CD14-positive monocyte (primary cell): ENCODE measurements at regions not wholly inside any gene's neighbourhood (a gene's known extent, or its start where the extent isn't known, plus 50 kb on each side); places are given as distances from the start of the nearest gene placed in this dataset.

Experiments used
- DNase-seq, 3 donors: peaks; one replicate each; pipeline ENCODE4 v3.0.0-alpha.2; 2011 to 2022
- H2AFZ ChIP-seq: 2 replicates; pipeline ENCODE4 v1.6.0; 2012; ENCODE audit warnings: mild to moderate bottlenecking, low read depth, low read length, inconsistent platforms; ENCODE audit not compliant: insufficient read depth, poor library complexity, severe bottlenecking
- H3K27ac ChIP-seq, 2 donors: 1 replicate in 1 of 2; 2 replicates in 1 of 2; pipeline ENCODE4 v1.5.1; 2012 to 2013; ENCODE audit warnings: low read length in 2 of 2, control low read depth in 1 of 2, inconsistent platforms in 1 of 2, low read depth in 1 of 2, mild to moderate bottlenecking in 1 of 2
- H3K27me3 ChIP-seq, 2 donors: one replicate each; pipeline versions ENCODE4 v1.6.0 to v1.6.1; 2011 to 2013; ENCODE audit warnings: low read length in 2 of 2; ENCODE audit not compliant: control insufficient read depth in 2 of 2, insufficient read depth in 2 of 2
- H3K36me3 ChIP-seq, 2 donors: replicated peaks in 1 of 2; 1 replicate in 1 of 2; 2 replicates in 1 of 2; pipeline versions ENCODE4 v1.5.1 to v1.6.1; 2012 to 2013; ENCODE audit warnings: low read length in 2 of 2, control low read depth in 1 of 2, inconsistent platforms in 1 of 2, mild to moderate bottlenecking in 1 of 2; ENCODE audit not compliant: insufficient read depth in 2 of 2, control insufficient read depth in 1 of 2
- H3K4me1 ChIP-seq, 2 donors: 1 replicate in 1 of 2; 2 replicates in 1 of 2; pipeline versions ENCODE4 v1.5.1 to v1.6.1; 2012 to 2013; ENCODE audit warnings: low read length in 2 of 2, control low read depth in 1 of 2, inconsistent platforms in 1 of 2, mild to moderate bottlenecking in 1 of 2, moderate library complexity in 1 of 2; ENCODE audit not compliant: insufficient read depth in 2 of 2, control insufficient read depth in 1 of 2
- H3K4me2 ChIP-seq: replicated peaks from 2 replicates; pipeline ENCODE3; 2012; ENCODE audit warnings: low read length, moderate library complexity, mild to moderate bottlenecking; ENCODE audit not compliant: poor library complexity, severe bottlenecking; ENCODE audit errors: extremely low read depth
- H3K4me3 ChIP-seq, 3 experiments: fragments of 200-600 bp in 1 of 3; sonication (generic) in 1 of 3; replicated peaks in 1 of 3; 1 replicate in 2 of 3; 2 replicates in 1 of 3; pipeline ENCODE4 v1.5.1; 2011 to 2013; ENCODE audit warnings: low read length in 3 of 3, mild to moderate bottlenecking in 3 of 3, control low read depth in 2 of 3, low read depth in 2 of 3, inconsistent platforms in 1 of 3, moderate library complexity in 1 of 3
- H3K79me2 ChIP-seq: 2 replicates; pipeline ENCODE4 v1.6.0; 2012; ENCODE audit warnings: mild to moderate bottlenecking, control low read depth, inconsistent platforms, low read length, moderate library complexity; ENCODE audit not compliant: insufficient read depth
- H3K9ac ChIP-seq: 2 replicates; pipeline ENCODE4 v1.6.0; 2017; ENCODE audit warnings: low read length, mild to moderate bottlenecking; ENCODE audit not compliant: insufficient read depth, poor library complexity, severe bottlenecking
- H3K9me3 ChIP-seq, 2 donors: replicated peaks in 1 of 2; 1 replicate in 1 of 2; 2 replicates in 1 of 2; pipeline versions ENCODE4 v1.5.1 to v1.6.1; 2012 to 2013; ENCODE audit warnings: low read length in 2 of 2, control low read depth in 1 of 2; ENCODE audit not compliant: control insufficient read depth in 1 of 2, insufficient read depth in 1 of 2
- H4K20me1 ChIP-seq: 2 replicates; pipeline ENCODE4 v1.6.0; 2012; ENCODE audit warnings: mild to moderate bottlenecking, low read length, control low read depth, moderate library complexity; ENCODE audit not compliant: insufficient read depth
- H3K27ac Mint-ChIP-seq, 7 donors: one replicate each; pipeline ENCODE4 v1.8.0; 2020; ENCODE audit warnings: mild to moderate bottlenecking in 7 of 7, mixed read lengths in 7 of 7, moderate library complexity in 6 of 7, inconsistent platforms in 2 of 7
- H3K27me3 Mint-ChIP-seq, 3 donors: one replicate each; pipeline ENCODE4 v1.8.0; 2021 to 2022; ENCODE audit warnings: low read depth in 3 of 3, mild to moderate bottlenecking in 3 of 3, mixed read lengths in 3 of 3, moderate library complexity in 3 of 3, inconsistent platforms in 1 of 3
- H3K36me3 Mint-ChIP-seq, 2 donors: one replicate each; pipeline ENCODE4 v1.8.0; 2020; ENCODE audit warnings: mixed read lengths in 2 of 2, inconsistent platforms in 1 of 2, mild to moderate bottlenecking in 1 of 2
- H3K4me1 Mint-ChIP-seq: one replicate; pipeline ENCODE4 v1.8.0; 2020; ENCODE audit warnings: mild to moderate bottlenecking, mixed read lengths
- H3K4me3 Mint-ChIP-seq, 2 donors: one replicate each; pipeline ENCODE4 v1.8.0; 2020; ENCODE audit warnings: mild to moderate bottlenecking in 2 of 2, mixed read lengths in 2 of 2, moderate library complexity in 1 of 2
- H3K9me3 Mint-ChIP-seq, 7 donors: one replicate each; pipeline ENCODE4 v1.8.0; 2020 to 2022; ENCODE audit warnings: mixed read lengths in 7 of 7, mild to moderate bottlenecking in 6 of 7, moderate library complexity in 6 of 7, inconsistent platforms in 2 of 7
- WGBS: methylation state at CpG from one replicate; pipeline ENCODE4 v1.1.5; 2013; ENCODE audit warnings: missing lambda C conversion rate; ENCODE audit not compliant: insufficient coverage; 5-methylcytosine and 5-hydroxymethylcytosine counted together
- intact Hi-C, 2 donors: fragments of 100-400 bp; cut with micrococcal nuclease; formaldehyde crosslinking; loops; one replicate each; pipeline versions ENCODE4 v1.15.0 to v1.15.1; 2023
- TF ChIP-seq, protein P1 (sequence below): fragments of 200-600 bp; IDR thresholded peaks from one replicate; pipeline ENCODE4 v1.8.0; 2022; ENCODE audit warnings: antibody characterized with exemption, mild to moderate bottlenecking

DNA sequence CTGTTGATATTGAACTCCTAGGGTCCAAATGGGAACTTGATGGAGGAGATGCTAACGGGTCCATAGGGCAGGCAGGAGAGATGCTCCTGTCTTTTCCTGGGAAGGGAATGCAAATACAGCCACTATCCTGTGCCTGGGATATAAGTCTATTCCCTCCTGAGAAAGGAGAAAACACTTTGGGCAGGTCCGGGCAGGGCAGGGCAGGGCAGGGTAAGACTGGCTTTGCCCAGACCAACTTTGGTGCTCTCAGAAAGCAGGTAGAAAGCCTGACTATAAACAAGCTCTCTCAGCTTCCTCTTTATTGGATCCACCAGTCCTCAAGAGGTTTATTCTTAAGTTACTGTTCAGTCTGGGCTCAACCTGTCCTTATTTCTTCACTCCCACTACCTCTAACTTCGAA, 232.3 kb downstream of the PTTG2 start:
- H3K27me3 Mint-ChIP-seq = peaks cover 0 to 2% (median 2%) of the 10 kb centered on the region in 3 donors
- no peak overlapping the region for H3K27ac Mint-ChIP-seq
- H3K4me1 ChIP-seq = peaks cover 43 to 45% of the 10 kb centered on the region in 2 donors
- no peak for DNase-seq
- no peaks in the 10 kb centered on the region for H3K36me3 Mint-ChIP-seq
- H3K9me3 ChIP-seq = peaks cover 4% of the 10 kb centered on the region in 2 donors
- no peak overlapping the region for H3K4me3 Mint-ChIP-seq
- peaks cover 36% of the 10 kb centered on the region for H3K4me1 Mint-ChIP-seq
- H3K27me3 ChIP-seq = no peaks in the 10 kb centered on the region
- H3K9ac ChIP-seq = no peak overlapping the region
- H3K4me2 ChIP-seq = no peak overlapping the region
- no peaks in the 10 kb centered on the region for H3K36me3 ChIP-seq
- no peaks in the 10 kb centered on the region for H3K79me2 ChIP-seq
- TF ChIP-seq, protein P1, sequence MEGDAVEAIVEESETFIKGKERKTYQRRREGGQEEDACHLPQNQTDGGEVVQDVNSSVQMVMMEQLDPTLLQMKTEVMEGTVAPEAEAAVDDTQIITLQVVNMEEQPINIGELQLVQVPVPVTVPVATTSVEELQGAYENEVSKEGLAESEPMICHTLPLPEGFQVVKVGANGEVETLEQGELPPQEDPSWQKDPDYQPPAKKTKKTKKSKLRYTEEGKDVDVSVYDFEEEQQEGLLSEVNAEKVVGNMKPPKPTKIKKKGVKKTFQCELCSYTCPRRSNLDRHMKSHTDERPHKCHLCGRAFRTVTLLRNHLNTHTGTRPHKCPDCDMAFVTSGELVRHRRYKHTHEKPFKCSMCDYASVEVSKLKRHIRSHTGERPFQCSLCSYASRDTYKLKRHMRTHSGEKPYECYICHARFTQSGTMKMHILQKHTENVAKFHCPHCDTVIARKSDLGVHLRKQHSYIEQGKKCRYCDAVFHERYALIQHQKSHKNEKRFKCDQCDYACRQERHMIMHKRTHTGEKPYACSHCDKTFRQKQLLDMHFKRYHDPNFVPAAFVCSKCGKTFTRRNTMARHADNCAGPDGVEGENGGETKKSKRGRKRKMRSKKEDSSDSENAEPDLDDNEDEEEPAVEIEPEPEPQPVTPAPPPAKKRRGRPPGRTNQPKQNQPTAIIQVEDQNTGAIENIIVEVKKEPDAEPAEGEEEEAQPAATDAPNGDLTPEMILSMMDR = no peak
- WGBS = 80% methylated on average over 1 of the region's 3 CpGs
- H3K27ac ChIP-seq = no peak overlapping the region
- H2AFZ ChIP-seq = no peak overlapping the region
- peaks cover 0 to 8% (median 4%) of the 10 kb centered on the region in 7 donors for H3K9me3 Mint-ChIP-seq
- H3K4me3 ChIP-seq = no peak overlapping the region
- H4K20me1 ChIP-seq = no peaks in the 10 kb centered on the region
- intact Hi-C loops = no loop called here

DNA sequence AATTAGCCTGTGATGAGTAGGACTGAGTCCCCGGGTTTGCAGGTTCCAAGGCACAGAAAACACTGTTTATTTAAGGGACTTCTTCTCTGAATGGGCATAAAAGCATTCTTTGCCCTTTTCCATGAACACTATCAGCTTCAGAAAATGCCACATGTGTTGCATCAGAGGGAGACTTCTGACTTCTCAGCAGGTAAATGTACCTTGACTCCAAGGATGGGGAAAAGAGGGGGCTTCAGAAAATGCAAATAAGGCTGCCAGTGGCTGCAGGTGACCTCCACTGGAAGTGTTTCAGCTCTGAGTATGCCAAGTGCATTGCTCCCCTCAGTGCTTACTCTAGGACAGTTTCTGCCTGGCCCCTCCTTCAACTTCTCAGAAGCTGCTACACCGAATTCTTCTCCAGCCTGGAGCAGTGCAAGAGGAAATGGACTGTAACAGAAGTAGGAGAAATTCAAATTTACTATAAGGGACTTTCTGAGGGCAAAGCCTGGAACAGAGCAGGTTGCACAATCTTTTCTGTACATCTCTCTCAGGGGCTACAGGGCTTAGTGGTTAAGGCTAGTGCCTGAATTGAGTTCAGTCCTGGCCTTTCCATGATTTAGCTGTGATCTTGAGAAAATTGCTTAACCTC, 233.2 kb downstream of the PTTG2 start:
- Histone ChIP-seq H3K27me3 (no peaks in the 10 kb centered on the region), H3K9ac (no peak overlapping the region), H3K4me3 (no peak overlapping the region), H3K79me2 (no peaks in the 10 kb centered on the region), H3K9me3 (peaks cover 4% of the 10 kb centered on the region in 2 donors), H3K36me3 (no peaks in the 10 kb centered on the region), H3K4me2 (peak overlapping the region; percentile 17), H3K27ac (peak overlapping the region in 1 of 2 donors; percentile 20), H4K20me1 (no peaks in the 10 kb centered on the region), H3K4me1 (peaks cover 43 to 45% of the 10 kb centered on the region in 2 donors), H2AFZ (no peak overlapping the region)
- Mint-ChIP-seq H3K27me3 (peaks cover 0 to 2% (median 2%) of the 10 kb centered on the region in 3 donors), H3K36me3 (no peaks in the 10 kb centered on the region), H3K4me3 (no peak overlapping the region), H3K27ac (peak overlapping the region in 2 of 7 donors; percentile 31 to 46), H3K9me3 (peaks cover 0 to 7% (median 4%) of the 10 kb centered on the region in 7 donors), H3K4me1 (peaks cover 36% of the 10 kb centered on the region)
- peak in 1 of 3 donors; percentile 32 for DNase-seq
- intact Hi-C loops = no loop called here
- WGBS = 100% methylated on average over 1 of the region's 2 CpGs
- TF ChIP-seq, protein P1 = no peak
